ENCODE measurements at regions not wholly inside any gene's neighbourhood (a gene's known extent, or its start where the extent isn't known, plus 50 kb on each side); places are given as distances from the start of the nearest gene placed in this dataset.

- Mint-ChIP-seq H3K36me3 (no peaks in the 10 kb centered on the region), H3K27ac (no peak overlapping the region), H3K4me3 (no peak overlapping the region), H3K27me3 (no peaks in the 10 kb centered on the region), H3K9me3 (peaks cover 3 to 20% (median 6%) of the 10 kb centered on the region in 11 donors), H3K4me1 (no peaks in the 10 kb centered on the region)
- POLR2A ChIA-PET = no interaction called here
- Histone ChIP-seq H3K27ac (ENCODE audit: low read depth, low read length) (no peak overlapping the region), H3K9me3 (ENCODE audit: control insufficient read depth in 2 of 3, low read length in 3 of 3) (no peaks in the 10 kb centered on the region), H3K4me3 (ENCODE audit: low read length) (no peak overlapping the region), H3K36me3 (ENCODE audit: control insufficient read depth in 2 of 3, insufficient read depth in 3 of 3, low read length in 3 of 3) (no peaks in the 10 kb centered on the region), H3K27me3 (ENCODE audit: control insufficient read depth in 2 of 2, insufficient read depth in 2 of 2, low read length in 2 of 2) (no peaks in the 10 kb centered on the region), H3K4me1 (ENCODE audit: control insufficient read depth in 2 of 2, insufficient read depth in 2 of 2, low read length in 2 of 2) (no peaks in the 10 kb centered on the region)
- intact Hi-C loops (cut with micrococcal nuclease) = no loop called here
- ATAC-seq (no peak), DNase-seq (no peak)
- CTCF ChIA-PET = no interaction called here
These were observed 678.4 kb upstream of the ZNF804A start for GRCh38 chr2:183919926-183920325.

GRCh38 chr2:183925281-183925680, 673.0 kb upstream of the ZNF804A start:
- H3K27ac Mint-ChIP-seq = no peak overlapping the region
- no peaks in the 10 kb centered on the region for H3K27me3 Mint-ChIP-seq
- no peak for DNase-seq
- ATAC-seq = no peak
- intact Hi-C loops (cut with micrococcal nuclease) = no loop called here
- no peaks in the 10 kb centered on the region for H3K4me1 Mint-ChIP-seq
- H3K9me3 Mint-ChIP-seq = peaks cover 0 to 12% (median 5%) of the 10 kb centered on the region in 11 donors
- CTCF ChIA-PET = no interaction called here
- POLR2A ChIA-PET = no interaction called here
- Histone ChIP-seq H3K27ac (ENCODE audit: low read depth, low read length) (no peak overlapping the region), H3K36me3 (ENCODE audit: control insufficient read depth in 2 of 3, insufficient read depth in 3 of 3, low read length in 3 of 3) (no peaks in the 10 kb centered on the region), H3K4me3 (ENCODE audit: low read length) (no peak overlapping the region), H3K9me3 (ENCODE audit: control insufficient read depth in 2 of 3, low read length in 3 of 3) (no peaks in the 10 kb centered on the region), H3K4me1 (ENCODE audit: control insufficient read depth in 2 of 2, insufficient read depth in 2 of 2, low read length in 2 of 2) (no peaks in the 10 kb centered on the region), H3K27me3 (ENCODE audit: control insufficient read depth in 2 of 2, insufficient read depth in 2 of 2, low read length in 2 of 2) (no peaks in the 10 kb centered on the region)
- no peaks in the 10 kb centered on the region for H3K36me3 Mint-ChIP-seq
- H3K4me3 Mint-ChIP-seq = no peak overlapping the region

GRCh38 chr2:183926433-183926832, 671.9 kb upstream of the ZNF804A start:
- H3K27me3 ChIP-seq (ENCODE audit: control insufficient read depth in 2 of 2, insufficient read depth in 2 of 2, low read length in 2 of 2) = no peaks in the 10 kb centered on the region
- H3K27ac ChIP-seq (ENCODE audit: low read depth, low read length) = no peak overlapping the region
- H3K4me1 Mint-ChIP-seq = no peaks in the 10 kb centered on the region
- no peak overlapping the region for H3K4me3 Mint-ChIP-seq
- H3K4me1 ChIP-seq (ENCODE audit: control insufficient read depth in 2 of 2, insufficient read depth in 2 of 2, low read length in 2 of 2) = no peaks in the 10 kb centered on the region
- H3K4me3 ChIP-seq (ENCODE audit: low read length) = no peak overlapping the region
- intact Hi-C loops (cut with micrococcal nuclease) = no loop called here
- ChIA-PET POLR2A (no interaction called here), CTCF (no interaction called here)
- H3K9me3 ChIP-seq (ENCODE audit: control insufficient read depth in 2 of 3, low read length in 3 of 3) = no peaks in the 10 kb centered on the region
- H3K27ac Mint-ChIP-seq = no peak overlapping the region
- DNase-seq (no peak), ATAC-seq (no peak)
- peaks cover 0 to 12% (median 4%) of the 10 kb centered on the region in 11 donors for H3K9me3 Mint-ChIP-seq
- no peaks in the 10 kb centered on the region for H3K36me3 Mint-ChIP-seq
- no peaks in the 10 kb centered on the region for H3K36me3 ChIP-seq (ENCODE audit: control insufficient read depth in 2 of 3, insufficient read depth in 3 of 3, low read length in 3 of 3)
- H3K27me3 Mint-ChIP-seq = no peaks in the 10 kb centered on the region

- CTCF ChIA-PET = no interaction called here
- ATAC-seq (no peak), DNase-seq (no peak)
- Mint-ChIP-seq H3K36me3 (no peaks in the 10 kb centered on the region), H3K27ac (no peak overlapping the region), H3K4me1 (no peaks in the 10 kb centered on the region), H3K9me3 (peaks cover 0 to 15% (median 5%) of the 10 kb centered on the region in 11 donors), H3K4me3 (no peak overlapping the region), H3K27me3 (no peaks in the 10 kb centered on the region)
- no peaks in the 10 kb centered on the region for H3K36me3 ChIP-seq (ENCODE audit: control insufficient read depth in 2 of 3, insufficient read depth in 3 of 3, low read length in 3 of 3)
- H3K4me3 ChIP-seq (ENCODE audit: low read length) = no peak overlapping the region
- intact Hi-C loops (cut with micrococcal nuclease) = no loop called here
- no peaks in the 10 kb centered on the region for H3K9me3 ChIP-seq (ENCODE audit: control insufficient read depth in 2 of 3, low read length in 3 of 3)
- H3K4me1 ChIP-seq (ENCODE audit: control insufficient read depth in 2 of 2, insufficient read depth in 2 of 2, low read length in 2 of 2) = no peaks in the 10 kb centered on the region
- no peak overlapping the region for H3K27ac ChIP-seq (ENCODE audit: low read depth, low read length)
- POLR2A ChIA-PET = no interaction called here
- no peaks in the 10 kb centered on the region for H3K27me3 ChIP-seq (ENCODE audit: control insufficient read depth in 2 of 2, insufficient read depth in 2 of 2, low read length in 2 of 2)
These were observed 670.7 kb upstream of the ZNF804A start for GRCh38 chr2:183927406-183928325.

GRCh38 chr2:183935005-183935404, 663.3 kb upstream of the ZNF804A start:
- H3K27me3 Mint-ChIP-seq = no peaks in the 10 kb centered on the region
- no peaks in the 10 kb centered on the region for H3K36me3 Mint-ChIP-seq
- intact Hi-C loops (cut with micrococcal nuclease) = no loop called here
- Histone ChIP-seq H3K27me3 (ENCODE audit: control insufficient read depth in 2 of 2, insufficient read depth in 2 of 2, low read length in 2 of 2) (no peaks in the 10 kb centered on the region), H3K27ac (ENCODE audit: low read depth, low read length) (no peak overlapping the region), H3K9me3 (ENCODE audit: control insufficient read depth in 2 of 3, low read length in 3 of 3) (no peaks in the 10 kb centered on the region), H3K36me3 (ENCODE audit: control insufficient read depth in 2 of 3, insufficient read depth in 3 of 3, low read length in 3 of 3) (no peaks in the 10 kb centered on the region), H3K4me1 (ENCODE audit: control insufficient read depth in 2 of 2, insufficient read depth in 2 of 2, low read length in 2 of 2) (no peaks in the 10 kb centered on the region), H3K4me3 (ENCODE audit: low read length) (no peak overlapping the region)
- ATAC-seq = no peak
- ChIA-PET POLR2A (no interaction called here), CTCF (no interaction called here)
- no peak overlapping the region for H3K27ac Mint-ChIP-seq
- DNase-seq = no peak
- H3K4me1 Mint-ChIP-seq = no peaks in the 10 kb centered on the region
- H3K9me3 Mint-ChIP-seq = peaks cover 0 to 29% (median 12%) of the 10 kb centered on the region in 11 donors
- H3K4me3 Mint-ChIP-seq = no peak overlapping the region

GRCh38 chr2:183937220-183937619, 661.1 kb upstream of the ZNF804A start:
- ATAC-seq (no peak), DNase-seq (no peak)
- no peaks in the 10 kb centered on the region for H3K36me3 ChIP-seq (ENCODE audit: control insufficient read depth in 2 of 3, insufficient read depth in 3 of 3, low read length in 3 of 3)
- H3K27me3 Mint-ChIP-seq = no peaks in the 10 kb centered on the region
- H3K27me3 ChIP-seq (ENCODE audit: control insufficient read depth in 2 of 2, insufficient read depth in 2 of 2, low read length in 2 of 2) = no peaks in the 10 kb centered on the region
- CTCF ChIA-PET = no interaction called here
- no peak overlapping the region for H3K27ac Mint-ChIP-seq
- intact Hi-C loops (cut with micrococcal nuclease) = no loop called here
- H3K36me3 Mint-ChIP-seq = no peaks in the 10 kb centered on the region
- no peak overlapping the region for H3K27ac ChIP-seq (ENCODE audit: low read depth, low read length)
- no peaks in the 10 kb centered on the region for H3K4me1 Mint-ChIP-seq
- H3K4me3 ChIP-seq (ENCODE audit: low read length) = no peak overlapping the region
- no peaks in the 10 kb centered on the region for H3K9me3 ChIP-seq (ENCODE audit: control insufficient read depth in 2 of 3, low read length in 3 of 3)
- peaks cover 0 to 29% (median 13%) of the 10 kb centered on the region in 11 donors for H3K9me3 Mint-ChIP-seq
- H3K4me1 ChIP-seq (ENCODE audit: control insufficient read depth in 2 of 2, insufficient read depth in 2 of 2, low read length in 2 of 2) = no peaks in the 10 kb centered on the region
- H3K4me3 Mint-ChIP-seq = no peak overlapping the region
- POLR2A ChIA-PET = no interaction called here

- Mint-ChIP-seq H3K36me3 (no peaks in the 10 kb centered on the region), H3K4me1 (no peaks in the 10 kb centered on the region), H3K27ac (no peak overlapping the region), H3K9me3 (peaks cover 0 to 9% (median 3%) of the 10 kb centered on the region in 11 donors), H3K4me3 (no peak overlapping the region), H3K27me3 (no peaks in the 10 kb centered on the region)
- DNase-seq (no peak), ATAC-seq (no peak)
- ChIA-PET POLR2A (no interaction called here), CTCF (no interaction called here)
- intact Hi-C loops (cut with micrococcal nuclease) = no loop called here
- H3K4me3 ChIP-seq (ENCODE audit: low read length) = no peak overlapping the region
- H3K27me3 ChIP-seq (ENCODE audit: control insufficient read depth in 2 of 2, insufficient read depth in 2 of 2, low read length in 2 of 2) = no peaks in the 10 kb centered on the region
- H3K36me3 ChIP-seq (ENCODE audit: control insufficient read depth in 2 of 3, insufficient read depth in 3 of 3, low read length in 3 of 3) = no peaks in the 10 kb centered on the region
- H3K4me1 ChIP-seq (ENCODE audit: control insufficient read depth in 2 of 2, insufficient read depth in 2 of 2, low read length in 2 of 2) = no peaks in the 10 kb centered on the region
- H3K27ac ChIP-seq (ENCODE audit: low read depth, low read length) = no peak overlapping the region
- no peaks in the 10 kb centered on the region for H3K9me3 ChIP-seq (ENCODE audit: control insufficient read depth in 2 of 3, low read length in 3 of 3)
These were observed 652.1 kb upstream of the ZNF804A start for GRCh38 chr2:183946193-183946592.

All from naive thymus-derived CD4-positive, alpha-beta T cell (primary cell).